ENCODE measurements at regions not wholly inside any gene's neighbourhood (a gene's known extent, or its start where the extent isn't known, plus 50 kb on each side); places are given as distances from the start of the nearest gene placed in this dataset.

GRCh38 chr9:99606296-99606695 lies 215.4 kb upstream of the NR4A3 start:
- no peak for DNase-seq
- TF ChIP-seq CTCF (IDR thresholded peaks at IDR 0.05): no peak

GRCh38 chr9:99606957-99607356 lies 214.7 kb upstream of the NR4A3 start:
- H3K4me3 Mint-ChIP-seq: no peak overlapping the region
- Histone ChIP-seq H3K27ac (ENCODE audit: low read depth in 1 of 2, low read length in 2 of 2) (no peak overlapping the region), H3K9me3 (ENCODE audit: control insufficient read depth in 1 of 2, insufficient read depth in 1 of 2, low read length in 2 of 2) (peaks cover 0 to 4% of the 10 kb centered on the region in 2 experiments), H3K36me3 (ENCODE audit: insufficient read depth, low read length) (no peaks in the 10 kb centered on the region), H3K27me3 (ENCODE audit: control insufficient read depth in 1 of 2, insufficient read depth in 2 of 2, low read length in 2 of 2) (peaks cover 0 to 12% of the 10 kb centered on the region in 2 experiments), H3K4me1 (ENCODE audit: insufficient read depth, low read length) (no peaks in the 10 kb centered on the region), H3K4me3 (ENCODE audit: low read length) (no peak overlapping the region)
- ChIA-PET POLR2A (no interaction called here), CTCF (no interaction called here)
- peaks cover 15% of the 10 kb centered on the region for H3K27me3 Mint-ChIP-seq
- no peaks in the 10 kb centered on the region for H3K9me3 Mint-ChIP-seq
- intact Hi-C loops (cut with DNase I, micrococcal nuclease): no loop called here
- TF ChIP-seq CTCF (IDR thresholded peaks at IDR 0.05): no peak
- no peaks in the 10 kb centered on the region for H3K4me1 Mint-ChIP-seq (ENCODE audit: low read depth)
- H3K27ac Mint-ChIP-seq: no peak overlapping the region
- H3K36me3 Mint-ChIP-seq (ENCODE audit: low read depth): no peaks in the 10 kb centered on the region
- DNase-seq: no peak
- no peak for ATAC-seq (ENCODE audit: poor library complexity)

More at GRCh38 chr9:99606296-99606695, 215.4 kb upstream of the NR4A3 start:
- no peak overlapping the region for H3K4me3 ChIP-seq (ENCODE audit: low read length)
- H3K36me3 ChIP-seq (ENCODE audit: insufficient read depth, low read length): no peaks in the 10 kb centered on the region
- Mint-ChIP-seq H3K4me3 (no peak overlapping the region), H3K27me3 (peaks cover 15% of the 10 kb centered on the region), H3K27ac (no peak overlapping the region), H3K36me3 (ENCODE audit: low read depth) (no peaks in the 10 kb centered on the region), H3K9me3 (no peaks in the 10 kb centered on the region), H3K4me1 (ENCODE audit: low read depth) (no peaks in the 10 kb centered on the region)
- ChIA-PET POLR2A (no interaction called here), CTCF (no interaction called here)
- no peaks in the 10 kb centered on the region for H3K4me1 ChIP-seq (ENCODE audit: insufficient read depth, low read length)
- H3K27me3 ChIP-seq (ENCODE audit: control insufficient read depth in 1 of 2, insufficient read depth in 2 of 2, low read length in 2 of 2): peaks cover 0 to 12% of the 10 kb centered on the region in 2 experiments
- no peak for ATAC-seq (ENCODE audit: poor library complexity)
- intact Hi-C loops (cut with DNase I, micrococcal nuclease): no loop called here
- no peak overlapping the region for H3K27ac ChIP-seq (ENCODE audit: low read depth in 1 of 2, low read length in 2 of 2)
- peaks cover 0 to 4% of the 10 kb centered on the region in 2 experiments for H3K9me3 ChIP-seq (ENCODE audit: control insufficient read depth in 1 of 2, insufficient read depth in 1 of 2, low read length in 2 of 2)

GRCh38 chr9:99607842-99608448 lies 213.7 kb upstream of the NR4A3 start:
- Histone ChIP-seq H3K27me3 (ENCODE audit: control insufficient read depth in 1 of 2, insufficient read depth in 2 of 2, low read length in 2 of 2) (peaks cover 3 to 12% of the 10 kb centered on the region in 2 experiments), H3K27ac (ENCODE audit: low read depth in 1 of 2, low read length in 2 of 2) (no peak overlapping the region), H3K9me3 (ENCODE audit: control insufficient read depth in 1 of 2, insufficient read depth in 1 of 2, low read length in 2 of 2) (peaks cover 0 to 4% of the 10 kb centered on the region in 2 experiments), H3K4me3 (ENCODE audit: low read length) (no peak overlapping the region), H3K36me3 (ENCODE audit: insufficient read depth, low read length) (no peaks in the 10 kb centered on the region), H3K4me1 (ENCODE audit: insufficient read depth, low read length) (no peaks in the 10 kb centered on the region)
- DNase-seq (no peak), ATAC-seq (ENCODE audit: poor library complexity) (no peak)
- no peaks in the 10 kb centered on the region for H3K9me3 Mint-ChIP-seq
- POLR2A ChIA-PET: no interaction called here
- no peak overlapping the region for H3K27ac Mint-ChIP-seq
- no peaks in the 10 kb centered on the region for H3K36me3 Mint-ChIP-seq (ENCODE audit: low read depth)
- TF ChIP-seq CTCF (IDR thresholded peaks at IDR 0.05): no peak
- no peaks in the 10 kb centered on the region for H3K4me1 Mint-ChIP-seq (ENCODE audit: low read depth)
- peaks cover 15% of the 10 kb centered on the region for H3K27me3 Mint-ChIP-seq
- intact Hi-C loops (cut with DNase I, micrococcal nuclease): no loop called here
- CTCF ChIA-PET: no interaction called here
- H3K4me3 Mint-ChIP-seq: no peak overlapping the region

Measured in CD4-positive, alpha-beta T cell (primary cell).